ENCODE measurements at regions not wholly inside any gene's neighbourhood (a gene's known extent, or its start where the extent isn't known, plus 50 kb on each side); places are given as distances from the start of the nearest gene placed in this dataset.

GRCh38 chr14:101354726-101355125, 206.6 kb upstream of the DIO3 start:
- H3K9me3 ChIP-seq (ENCODE audit: insufficient read depth, low read depth, low read length), result peaks cover 5% of the 10 kb centered on the region
- no peak overlapping the region for H3K4me3 ChIP-seq (ENCODE audit: insufficient read depth, low read depth, low read length)
- no peak overlapping the region for H3K27ac Mint-ChIP-seq (ENCODE audit: unreplicated experiment)
- peaks cover 19% of the 10 kb centered on the region for H3K9me3 Mint-ChIP-seq (ENCODE audit: unreplicated experiment)
- no peak for DNase-seq (ENCODE audit: low read depth)
- no peak overlapping the region for H3K27ac ChIP-seq (ENCODE audit: low read depth, low read length)
- peaks cover 8% of the 10 kb centered on the region for H3K4me1 Mint-ChIP-seq (ENCODE audit: low read depth, unreplicated experiment)
- TF ChIP-seq EZH2 (IDR thresholded peaks at IDR 0.05; ENCODE audit: insufficient read depth, low read length) (no peak), CTCF (IDR thresholded peaks at IDR 0.05; ENCODE audit: insufficient read depth, low read depth, low read length) (no peak)
- no peak for FAIRE-seq
- H3K27me3 Mint-ChIP-seq (ENCODE audit: low read depth, unreplicated experiment), result peaks cover 27% of the 10 kb centered on the region
- H4K20me1 ChIP-seq (ENCODE audit: insufficient read depth, low read length), result no peaks in the 10 kb centered on the region
- H3K36me3 ChIP-seq (ENCODE audit: insufficient read depth, low read length), result no peaks in the 10 kb centered on the region
- peaks cover 2% of the 10 kb centered on the region for H3K36me3 Mint-ChIP-seq (ENCODE audit: low read depth, unreplicated experiment)
- H2AFZ ChIP-seq (ENCODE audit: low read depth, low read length), result no peak overlapping the region
- H3K79me2 ChIP-seq (ENCODE audit: insufficient read depth, low read length), result no peaks in the 10 kb centered on the region
- H3K27me3 ChIP-seq (ENCODE audit: insufficient read depth, low read length), result no peaks in the 10 kb centered on the region
- H3K4me1 ChIP-seq (ENCODE audit: insufficient read depth, low read length), result no peaks in the 10 kb centered on the region
- H3K4me2 ChIP-seq (ENCODE audit: low read length), result no peak overlapping the region
- H3K4me3 Mint-ChIP-seq (ENCODE audit: unreplicated experiment), result no peak overlapping the region
- no peak overlapping the region for H3K9ac ChIP-seq (ENCODE audit: low read length)

DNA sequence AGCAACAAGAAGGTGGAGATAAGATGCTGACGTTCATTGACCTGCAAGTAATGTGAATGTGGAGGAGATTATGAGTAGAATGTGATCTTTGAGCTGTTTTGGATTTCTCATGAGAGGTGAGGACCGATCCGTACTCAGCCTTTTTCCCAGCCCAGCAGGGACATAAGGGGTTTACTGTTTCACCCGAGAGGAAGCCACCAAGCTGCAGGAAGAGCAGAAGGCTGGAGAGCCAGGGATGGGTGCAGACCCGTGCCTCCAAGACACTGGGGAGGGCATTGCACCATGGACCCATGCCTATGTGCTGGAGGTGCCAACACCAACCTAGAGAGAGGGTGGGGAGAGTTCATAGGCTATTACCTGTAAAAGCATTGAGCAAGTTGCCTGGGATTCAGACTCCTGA, 206.0 kb upstream of the DIO3 start:
- no peaks in the 10 kb centered on the region for H3K79me2 ChIP-seq (ENCODE audit: insufficient read depth, low read length)
- H3K27ac ChIP-seq (ENCODE audit: low read depth, low read length), result no peak overlapping the region
- no peak overlapping the region for H3K4me3 ChIP-seq (ENCODE audit: insufficient read depth, low read depth, low read length)
- Mint-ChIP-seq H3K27me3 (ENCODE audit: low read depth, unreplicated experiment) (peaks cover 27% of the 10 kb centered on the region), H3K9me3 (ENCODE audit: unreplicated experiment) (peaks cover 19% of the 10 kb centered on the region), H3K4me1 (ENCODE audit: low read depth, unreplicated experiment) (peaks cover 13% of the 10 kb centered on the region), H3K4me3 (ENCODE audit: unreplicated experiment) (no peak overlapping the region), H3K27ac (ENCODE audit: unreplicated experiment) (no peak overlapping the region), H3K36me3 (ENCODE audit: low read depth, unreplicated experiment) (peaks cover 2% of the 10 kb centered on the region)
- H3K4me2 ChIP-seq (ENCODE audit: low read length), result no peak overlapping the region
- FAIRE-seq (no peak), DNase-seq (ENCODE audit: low read depth) (no peak)
- peaks cover 5% of the 10 kb centered on the region for H3K9me3 ChIP-seq (ENCODE audit: insufficient read depth, low read depth, low read length)
- H2AFZ ChIP-seq (ENCODE audit: low read depth, low read length), result no peak overlapping the region
- H3K36me3 ChIP-seq (ENCODE audit: insufficient read depth, low read length), result no peaks in the 10 kb centered on the region
- H3K9ac ChIP-seq (ENCODE audit: low read length), result no peak overlapping the region
- H4K20me1 ChIP-seq (ENCODE audit: insufficient read depth, low read length), result no peaks in the 10 kb centered on the region
- H3K4me1 ChIP-seq (ENCODE audit: insufficient read depth, low read length), result no peaks in the 10 kb centered on the region
- no peaks in the 10 kb centered on the region for H3K27me3 ChIP-seq (ENCODE audit: insufficient read depth, low read length)
- TF ChIP-seq EZH2 (IDR thresholded peaks at IDR 0.05; ENCODE audit: insufficient read depth, low read length), result no peak
- no peak for TF ChIP-seq CTCF (IDR thresholded peaks at IDR 0.05; ENCODE audit: insufficient read depth, low read depth, low read length)

- Mint-ChIP-seq H3K4me1 (ENCODE audit: low read depth, unreplicated experiment) (peaks cover 11% of the 10 kb centered on the region), H3K27me3 (ENCODE audit: low read depth, unreplicated experiment) (peaks cover 21% of the 10 kb centered on the region), H3K27ac (ENCODE audit: unreplicated experiment) (no peak overlapping the region), H3K4me3 (ENCODE audit: unreplicated experiment) (no peak overlapping the region), H3K9me3 (ENCODE audit: unreplicated experiment) (peaks cover 19% of the 10 kb centered on the region), H3K36me3 (ENCODE audit: low read depth, unreplicated experiment) (peaks cover 2% of the 10 kb centered on the region)
- no peak overlapping the region for H3K4me3 ChIP-seq (ENCODE audit: insufficient read depth, low read depth, low read length)
- no peak overlapping the region for H3K4me2 ChIP-seq (ENCODE audit: low read length)
- FAIRE-seq (no peak), DNase-seq (ENCODE audit: low read depth) (no peak)
- H3K9me3 ChIP-seq (ENCODE audit: insufficient read depth, low read depth, low read length), result peaks cover 5% of the 10 kb centered on the region
- H2AFZ ChIP-seq (ENCODE audit: low read depth, low read length), result no peak overlapping the region
- H4K20me1 ChIP-seq (ENCODE audit: insufficient read depth, low read length), result no peaks in the 10 kb centered on the region
- H3K79me2 ChIP-seq (ENCODE audit: insufficient read depth, low read length), result no peaks in the 10 kb centered on the region
- H3K9ac ChIP-seq (ENCODE audit: low read length), result no peak overlapping the region
- TF ChIP-seq EZH2 (IDR thresholded peaks at IDR 0.05; ENCODE audit: insufficient read depth, low read length), result no peak
- no peak for TF ChIP-seq CTCF (IDR thresholded peaks at IDR 0.05; ENCODE audit: insufficient read depth, low read depth, low read length)
- no peaks in the 10 kb centered on the region for H3K27me3 ChIP-seq (ENCODE audit: insufficient read depth, low read length)
- no peaks in the 10 kb centered on the region for H3K36me3 ChIP-seq (ENCODE audit: insufficient read depth, low read length)
- H3K27ac ChIP-seq (ENCODE audit: low read depth, low read length), result no peak overlapping the region
- H3K4me1 ChIP-seq (ENCODE audit: insufficient read depth, low read length), result no peaks in the 10 kb centered on the region
These were observed 204.3 kb upstream of the DIO3 start for GRCh38 chr14:101357038-101357437.

Measured in astrocyte (in vitro differentiated cells and primary cell).